HEK293 (cell line): ENCODE measurements at regions not wholly inside any gene's neighbourhood (a gene's known extent, or its start where the extent isn't known, plus 50 kb on each side); places are given as distances from the start of the nearest gene placed in this dataset.

Experiments
- CTCF ChIA-PET: fragments of 350-600 bp; formaldehyde crosslinking; extraction: SDS; loops from one replicate; lab custom pipeline; 2021; ENCODE audit warnings: antibody characterized with exemption; lab: Yijun Ruan, JAX
- POLR2A ChIA-PET: fragments of 300-600 bp; formaldehyde crosslinking; extraction: SDS; loops from one replicate; lab custom pipeline; 2020; ENCODE audit warnings: antibody characterized with exemption, inconsistent platforms; lab: Yijun Ruan, JAX
- H3K27ac ChIP-seq: fragments of 200-500 bp; sonication (Bioruptor generic); 2 replicates; pipeline ENCODE4 v1.5.1; 2014; ENCODE audit warnings: low read depth, low read length, control low read depth, inconsistent platforms; ENCODE audit errors: extremely low read depth
- H3K36me3 ChIP-seq, 2 experiments: fragments of 200-500 bp in 1 of 2; sonication (Bioruptor generic) in 1 of 2; 1 replicate in 1 of 2; 2 replicates in 1 of 2; pipeline ENCODE4 v1.5.1; 2014 to 2017; ENCODE audit warnings: inconsistent platforms in 2 of 2, low read length in 2 of 2; ENCODE audit not compliant: control insufficient read depth in 2 of 2, insufficient read depth in 1 of 2
- H3K4me1 ChIP-seq: fragments of 200-500 bp; sonication (Bioruptor generic); 2 replicates; pipeline ENCODE4 v1.5.1; 2014; ENCODE audit warnings: mild to moderate bottlenecking, low read length, inconsistent platforms; ENCODE audit not compliant: control insufficient read depth, insufficient read depth
- H3K4me3 ChIP-seq: 2 replicates; pipeline ENCODE4 v1.5.1; 2011; ENCODE audit warnings: low read depth, mild to moderate bottlenecking, control low read depth, low read length, moderate library complexity
- H3K9me3 ChIP-seq: fragments of 200-500 bp; sonication (Bioruptor generic); 2 replicates; pipeline ENCODE4 v1.5.1; 2014; ENCODE audit warnings: low read depth, low read length, inconsistent platforms; ENCODE audit not compliant: control insufficient read depth, insufficient read depth
- ATF2 ChIP-seq: fragments of 450-650 bp; formaldehyde crosslinking; IDR thresholded peaks from 2 replicates; pipeline ENCODE4 v1.5.1; 2016; ENCODE audit warnings: missing biosample characterization, missing genetic modification characterization, low read depth
- KLF16 ChIP-seq: fragments of 450-650 bp; formaldehyde crosslinking; IDR thresholded peaks from 2 replicates; pipeline ENCODE4 v1.5.1; 2017; ENCODE audit warnings: missing biosample characterization, missing genetic modification characterization
- PRDM4 ChIP-seq: fragments of 450-650 bp; formaldehyde crosslinking; IDR thresholded peaks from 2 replicates; pipeline ENCODE4 v1.5.1; 2017; ENCODE audit warnings: missing biosample characterization, missing genetic modification characterization
- SETDB1 ChIP-seq: IDR thresholded peaks from one replicate; pipeline ENCODE4 v1.6.1; 2017; ENCODE audit warnings: mild to moderate bottlenecking, low read length, moderate library complexity, mixed read lengths; ENCODE audit not compliant: insufficient read length
- SP2 ChIP-seq: fragments of 450-650 bp; formaldehyde crosslinking; IDR thresholded peaks from 2 replicates; pipeline ENCODE4 v1.5.1; 2016; ENCODE audit warnings: missing biosample characterization, missing genetic modification characterization
- SP3 ChIP-seq: fragments of 450-650 bp; formaldehyde crosslinking; IDR thresholded peaks from 2 replicates; pipeline ENCODE4 v1.5.1; 2016; ENCODE audit warnings: missing biosample characterization, missing genetic modification characterization
- SP7 ChIP-seq: fragments of 450-650 bp; formaldehyde crosslinking; IDR thresholded peaks from 2 replicates; pipeline ENCODE4 v1.5.1; 2016; ENCODE audit warnings: missing biosample characterization, missing genetic modification characterization
- ZBTB21 ChIP-seq: fragments of 450-650 bp; formaldehyde crosslinking; IDR thresholded peaks from 2 replicates; pipeline ENCODE4 v1.5.1; 2017; ENCODE audit warnings: missing biosample characterization, missing genetic modification characterization
- ZEB2 ChIP-seq: fragments of 450-650 bp; formaldehyde crosslinking; IDR thresholded peaks from 2 replicates; pipeline ENCODE4 v1.5.1; 2016; ENCODE audit warnings: missing biosample characterization, missing genetic modification characterization
- ZNF157 ChIP-seq: fragments of 450-650 bp; formaldehyde crosslinking; IDR thresholded peaks from 2 replicates; pipeline ENCODE4 v1.5.1; 2016; ENCODE audit warnings: missing biosample characterization, missing genetic modification characterization
- ZNF184 ChIP-seq: fragments of 450-650 bp; IDR thresholded peaks from 2 replicates; pipeline ENCODE4 v1.5.1; 2018; ENCODE audit warnings: missing biosample characterization, mild to moderate bottlenecking, missing genetic modification characterization
- ZNF23 ChIP-seq: fragments of 450-650 bp; formaldehyde crosslinking; IDR thresholded peaks from 2 replicates; pipeline ENCODE4 v1.5.1; 2016; ENCODE audit warnings: missing biosample characterization, missing genetic modification characterization, borderline replicate concordance
- ZNF335 ChIP-seq: fragments of 450-650 bp; formaldehyde crosslinking; conservative IDR thresholded peaks from 2 replicates; pipeline ENCODE4 v1.5.1; 2016; ENCODE audit warnings: missing biosample characterization, missing genetic modification characterization
- ZNF366 ChIP-seq: fragments of 450-650 bp; formaldehyde crosslinking; conservative IDR thresholded peaks from 2 replicates; pipeline ENCODE4 v1.5.1; 2016; ENCODE audit warnings: missing biosample characterization, missing genetic modification characterization
- ZNF391 ChIP-seq: fragments of 450-650 bp; formaldehyde crosslinking; IDR thresholded peaks from 2 replicates; pipeline ENCODE4 v1.5.1; 2016; ENCODE audit warnings: low read depth, missing biosample characterization, missing genetic modification characterization, borderline replicate concordance
- ZNF398 ChIP-seq: fragments of 450-650 bp; formaldehyde crosslinking; IDR thresholded peaks from 2 replicates; pipeline ENCODE4 v1.5.1; 2017; ENCODE audit warnings: missing biosample characterization, missing genetic modification characterization
- ZNF48 ChIP-seq: fragments of 450-650 bp; formaldehyde crosslinking; IDR thresholded peaks from 2 replicates; pipeline ENCODE4 v1.5.1; 2016; ENCODE audit warnings: missing biosample characterization, missing genetic modification characterization
- ZNF513 ChIP-seq: fragments of 450-650 bp; IDR thresholded peaks from 2 replicates; pipeline ENCODE4 v1.5.1; 2018; ENCODE audit warnings: missing biosample characterization, missing genetic modification characterization
- ZNF585B ChIP-seq: fragments of 450-650 bp; formaldehyde crosslinking; IDR thresholded peaks from 2 replicates; pipeline ENCODE4 v1.5.1; 2016; ENCODE audit warnings: missing biosample characterization, missing genetic modification characterization
- ZNF600 ChIP-seq: fragments of 450-650 bp; formaldehyde crosslinking; IDR thresholded peaks from 2 replicates; pipeline ENCODE4 v1.5.1; 2016; ENCODE audit warnings: missing biosample characterization, missing genetic modification characterization
- ZNF629 ChIP-seq: fragments of 450-650 bp; formaldehyde crosslinking; IDR thresholded peaks from 2 replicates; pipeline ENCODE4 v1.5.1; 2017; ENCODE audit warnings: missing biosample characterization, missing genetic modification characterization
- ZNF76 ChIP-seq: fragments of 450-650 bp; formaldehyde crosslinking; IDR thresholded peaks from 2 replicates; pipeline ENCODE4; 2016; ENCODE audit warnings: low read depth, missing biosample characterization, missing genetic modification characterization, borderline replicate concordance

GRCh38 chr5:125267636-125268248, 521.3 kb upstream of the ZNF608 start:
- no peaks in the 10 kb centered on the region for H3K4me1 ChIP-seq
- no peak overlapping the region for H3K27ac ChIP-seq
- H3K9me3 ChIP-seq: no peaks in the 10 kb centered on the region
- ChIA-PET CTCF (no interaction called here), POLR2A (no interaction called here)
- no peak overlapping the region for H3K4me3 ChIP-seq
- H3K36me3 ChIP-seq: no peaks in the 10 kb centered on the region
- TF ChIP-seq SP3 (tag by site-specific recombination): no peak
- TF ChIP-seq, all 188 proteins: peak for 0

- H3K4me3 ChIP-seq: no peak overlapping the region
- H3K9me3 ChIP-seq: no peaks in the 10 kb centered on the region
- H3K27ac ChIP-seq: no peak overlapping the region
- ChIA-PET CTCF (no interaction called here), POLR2A (no interaction called here)
- H3K4me1 ChIP-seq: peaks cover 11% of the 10 kb centered on the region
- TF ChIP-seq ZNF184: peak; percentile 39; the same call in 1 of the 2 replicates
- TF ChIP-seq ZBTB21: peak; percentile 48; the same call in 1 of the 2 replicates
- peak; percentile 44; the same call in 1 of the 2 replicates for TF ChIP-seq ZNF335 (tag by site-specific recombination)
- TF ChIP-seq ZNF513 (tag by site-specific recombination): 0 out of 2 replicates have a peak, but pooled peaks have one; percentile 13
- 0 out of 2 replicates have a peak, but pooled peaks have one; percentile 43 for TF ChIP-seq ZNF366 (tag by site-specific recombination)
- 0 out of 2 replicates have a peak, but pooled peaks have one; percentile 18 for TF ChIP-seq SP7
- peak; percentile 37; the same call in 1 of the 2 replicates for TF ChIP-seq ZEB2 (tag by site-specific recombination)
- no peak for TF ChIP-seq ZNF48 (tag by site-specific recombination)
- no peak for TF ChIP-seq ZNF391
- no peak for TF ChIP-seq ZNF398
- TF ChIP-seq ZNF585B (tag by site-specific recombination): no peak
- TF ChIP-seq SP2: peak; percentile 34; the same call in 1 of the 2 replicates
- TF ChIP-seq ZNF157: no peak
- peak; percentile 38; the same call in 1 of the 2 replicates for TF ChIP-seq ZNF600 (tag by site-specific recombination)
- TF ChIP-seq PRDM4 (tag by site-specific recombination): no peak
- no peak for TF ChIP-seq ZNF23
- peak; percentile 88 for TF ChIP-seq ATF2 (tag by site-specific recombination)
- TF ChIP-seq ZNF629 (tag by site-specific recombination): peak; percentile 72
- no peak for TF ChIP-seq KLF16 (tag by site-specific recombination)
- TF ChIP-seq SETDB1: peak; percentile 54
- no peak for TF ChIP-seq ZNF76 (tag by site-specific recombination)
- H3K36me3 ChIP-seq: no peaks in the 10 kb centered on the region
Measured at GRCh38 chr5:125269926-125270325, 523.5 kb upstream of the ZNF608 start.
